LNCaP clone FGC (cell line): ENCODE measurements at regions not wholly inside any gene's neighbourhood (a gene's known extent, or its start where the extent isn't known, plus 50 kb on each side); places are given as distances from the start of the nearest gene placed in this dataset.

Experiments used
- DNase-seq: peaks from one replicate; pipeline ENCODE4 v3.0.0-alpha.2; 2011; ENCODE audit warnings: low read depth
- H3K4me3 ChIP-seq: 2 replicates; pipeline ENCODE4 v1.5.1; 2011; ENCODE audit warnings: mild to moderate bottlenecking, low read depth, low read length, control low read depth
- TF ChIP-seq, protein P1 (sequence below): IDR thresholded peaks from 2 replicates; pipeline ENCODE4 v1.5.1; 2012; ENCODE audit warnings: mild to moderate bottlenecking; ENCODE audit not compliant: control insufficient read depth, insufficient read depth; ENCODE audit errors: extremely low read depth

DNA sequence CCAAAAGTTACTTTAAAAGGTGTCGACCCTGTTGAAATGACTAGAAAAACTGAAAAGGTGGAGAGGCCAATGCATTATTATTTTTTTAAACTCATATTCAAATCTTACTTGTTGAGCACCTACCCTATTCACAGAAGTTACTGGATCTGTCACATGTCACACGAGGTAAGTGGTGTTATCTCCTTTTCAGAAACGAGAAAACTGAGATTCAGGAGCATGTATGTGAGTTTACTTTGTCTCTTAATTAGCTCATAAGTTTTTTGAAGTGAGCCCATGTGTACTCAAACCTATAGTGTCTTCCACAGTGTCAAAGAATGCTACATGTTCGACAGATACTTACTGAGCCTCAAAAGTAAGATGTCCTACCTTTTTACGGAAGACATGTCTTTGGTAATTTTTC, 81.8 kb upstream of the EGLN3 start:
- DNase-seq, result no peak
- no peak overlapping the region for H3K4me3 ChIP-seq
- TF ChIP-seq, protein P1, sequence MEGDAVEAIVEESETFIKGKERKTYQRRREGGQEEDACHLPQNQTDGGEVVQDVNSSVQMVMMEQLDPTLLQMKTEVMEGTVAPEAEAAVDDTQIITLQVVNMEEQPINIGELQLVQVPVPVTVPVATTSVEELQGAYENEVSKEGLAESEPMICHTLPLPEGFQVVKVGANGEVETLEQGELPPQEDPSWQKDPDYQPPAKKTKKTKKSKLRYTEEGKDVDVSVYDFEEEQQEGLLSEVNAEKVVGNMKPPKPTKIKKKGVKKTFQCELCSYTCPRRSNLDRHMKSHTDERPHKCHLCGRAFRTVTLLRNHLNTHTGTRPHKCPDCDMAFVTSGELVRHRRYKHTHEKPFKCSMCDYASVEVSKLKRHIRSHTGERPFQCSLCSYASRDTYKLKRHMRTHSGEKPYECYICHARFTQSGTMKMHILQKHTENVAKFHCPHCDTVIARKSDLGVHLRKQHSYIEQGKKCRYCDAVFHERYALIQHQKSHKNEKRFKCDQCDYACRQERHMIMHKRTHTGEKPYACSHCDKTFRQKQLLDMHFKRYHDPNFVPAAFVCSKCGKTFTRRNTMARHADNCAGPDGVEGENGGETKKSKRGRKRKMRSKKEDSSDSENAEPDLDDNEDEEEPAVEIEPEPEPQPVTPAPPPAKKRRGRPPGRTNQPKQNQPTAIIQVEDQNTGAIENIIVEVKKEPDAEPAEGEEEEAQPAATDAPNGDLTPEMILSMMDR, result no peak

DNA sequence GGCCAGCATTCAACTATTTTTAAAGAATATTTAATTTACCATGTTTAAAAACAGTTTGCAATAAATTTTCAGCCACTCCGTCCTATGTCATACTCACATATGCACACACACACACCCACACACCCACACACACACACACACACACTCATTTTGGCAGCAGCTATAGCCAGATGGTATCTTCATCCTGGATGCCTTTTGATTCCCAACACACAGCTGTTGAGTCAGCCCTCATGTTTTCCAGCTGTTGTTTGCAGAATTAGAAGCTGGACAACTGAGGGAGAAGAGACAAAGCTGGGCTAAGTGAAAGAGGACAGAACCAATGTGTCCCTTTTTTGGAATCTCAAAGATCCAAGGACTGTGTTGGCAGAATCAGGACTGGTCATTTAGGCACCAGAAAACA, 80.0 kb upstream of the EGLN3 start:
- TF ChIP-seq, protein P1, result no peak
- no peak for DNase-seq
- H3K4me3 ChIP-seq, result no peak overlapping the region

- DNase-seq, result no peak
- no peak overlapping the region for H3K4me3 ChIP-seq
- TF ChIP-seq, protein P1, result no peak
These were observed 79.1 kb upstream of the EGLN3 start for GRCh38 chr14:34029921-34030334.

DNA sequence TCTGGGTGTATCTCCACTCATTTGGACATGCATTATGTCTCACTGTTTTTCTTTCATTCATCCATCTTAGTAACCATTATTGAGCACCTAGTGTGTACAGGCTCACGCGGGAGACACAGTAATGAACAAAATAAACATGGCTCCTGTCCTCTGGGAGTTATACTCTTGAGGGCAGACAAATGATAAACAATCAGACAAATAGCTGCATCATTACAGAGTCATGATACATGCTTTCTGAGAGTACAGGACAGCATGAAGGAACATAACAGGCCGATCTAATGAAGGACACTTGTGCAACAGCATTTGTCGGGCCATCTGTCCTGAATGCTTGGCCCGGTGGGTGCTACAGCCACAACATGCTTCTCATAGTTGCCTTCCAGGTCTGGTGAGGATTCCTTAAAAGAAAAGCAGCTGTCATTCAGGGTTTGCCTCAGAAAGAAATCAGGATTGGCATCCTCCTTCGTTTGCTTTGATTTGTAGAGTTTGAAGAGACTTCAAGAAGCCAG, 77.2 kb upstream of the EGLN3 start:
- H3K4me3 ChIP-seq, result no peak overlapping the region
- TF ChIP-seq, protein P1, result no peak
- DNase-seq, result no peak

DNA sequence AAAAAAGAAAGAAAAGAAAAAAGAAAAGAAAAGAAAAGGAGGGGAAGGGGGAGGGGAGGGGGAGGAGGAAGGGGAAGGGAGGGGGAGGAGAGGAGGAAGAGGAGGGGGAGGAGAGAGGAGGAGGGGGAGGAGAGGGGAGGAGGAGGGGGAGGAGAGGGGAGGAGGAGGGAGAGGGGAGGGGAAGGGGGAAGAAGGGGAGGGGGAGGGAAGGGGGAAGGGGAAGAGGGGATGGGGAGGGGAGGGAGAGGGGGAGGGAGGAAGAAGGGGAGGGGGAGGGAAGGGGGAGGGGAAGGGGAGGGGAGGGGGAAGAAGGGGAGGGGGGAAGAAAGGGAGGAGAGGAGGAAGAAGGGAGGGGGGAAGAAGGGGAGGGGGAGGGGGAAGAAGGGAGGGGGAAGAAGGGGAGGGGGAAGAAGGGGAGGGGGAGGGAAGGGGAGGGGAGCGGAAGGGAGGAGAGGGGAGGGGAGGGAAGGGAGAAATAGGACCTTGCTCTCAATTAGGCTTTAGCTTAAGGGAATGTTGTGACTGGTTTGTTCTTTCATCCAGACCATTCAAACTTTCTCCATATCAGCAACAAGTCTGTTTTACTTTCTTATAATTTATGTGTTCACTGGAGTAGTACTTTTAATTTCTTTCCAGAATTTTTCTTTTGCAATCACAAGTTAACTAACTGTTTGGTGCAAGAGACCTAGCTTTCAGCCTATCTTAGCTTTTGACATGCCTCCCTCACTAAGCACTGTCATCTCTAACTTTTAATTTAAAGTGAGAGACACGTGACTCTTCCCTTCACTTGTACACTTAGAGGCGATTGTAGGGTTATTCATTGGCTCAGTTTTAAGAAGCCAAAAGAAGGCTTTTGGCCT, 76.5 kb upstream of the EGLN3 start:
- DNase-seq, result no peak
- TF ChIP-seq, protein P1, result no peak
- no peak overlapping the region for H3K4me3 ChIP-seq

DNA sequence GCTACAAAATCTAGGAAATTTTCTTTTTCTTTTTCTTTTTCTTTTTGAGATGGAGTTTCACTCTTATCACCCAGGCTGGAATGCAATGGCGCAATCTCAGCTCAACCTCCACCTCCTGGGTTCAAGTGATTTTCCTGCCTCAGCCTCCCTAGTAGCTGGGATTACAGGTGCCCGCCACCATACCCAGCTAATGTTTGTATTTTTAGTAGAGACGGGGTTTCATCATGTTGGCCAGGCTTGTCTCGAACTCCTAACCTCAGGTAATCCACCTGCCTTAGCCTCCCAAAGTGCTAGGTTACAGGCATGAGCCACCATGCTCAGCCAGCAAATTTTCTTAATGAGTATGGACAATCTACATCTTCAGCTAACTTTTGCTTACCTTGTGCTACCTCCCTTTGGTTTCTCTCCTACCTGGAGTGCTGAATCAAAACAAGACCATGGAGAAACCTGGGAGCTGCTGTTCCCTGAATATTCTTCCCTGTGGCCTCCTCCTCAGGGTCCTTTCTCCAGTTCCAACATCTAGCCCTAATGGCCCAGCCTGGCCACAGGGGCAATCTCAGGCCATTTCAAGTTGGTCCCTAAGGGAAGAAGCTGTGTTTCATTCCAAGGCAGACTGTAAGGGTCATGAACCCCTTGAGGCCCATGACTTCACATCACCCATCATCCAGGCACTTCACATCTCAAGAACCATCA, 74.6 kb upstream of the EGLN3 start:
- TF ChIP-seq, protein P1, result no peak
- H3K4me3 ChIP-seq, result no peak overlapping the region
- no peak for DNase-seq
